ENCODE measurements at regions not wholly inside any gene's neighbourhood (a gene's known extent, or its start where the extent isn't known, plus 50 kb on each side); places are given as distances from the start of the nearest gene placed in this dataset.
"Not testable (repeated sequence)": the region's sequence is repeated elsewhere in the genome, so short reads cannot be mapped to it uniquely, and the experiment has no call there.

GRCh38 chr9:90180381-90180780, 462.2 kb downstream of the DIRAS2 start:
- Histone ChIP-seq H3K9me3 (no peaks in the 10 kb centered on the region), H3K36me3 (no peaks in the 10 kb centered on the region), H3K4me1 (ENCODE audit: control insufficient read depth in 1 of 2, insufficient read depth in 1 of 2, low read depth in 1 of 2, low read length in 1 of 2) (peaks cover 5 to 7% of the 10 kb centered on the region in 2 experiments), H3K27ac (no peak overlapping the region), H3K4me3 (ENCODE audit: low read depth in 1 of 2, low read length in 1 of 2) (no peak overlapping the region), H3K27me3 (no peaks in the 10 kb centered on the region)
- no peak for TF ChIP-seq CTCF (IDR thresholded peaks at IDR 0.05)

DNA sequence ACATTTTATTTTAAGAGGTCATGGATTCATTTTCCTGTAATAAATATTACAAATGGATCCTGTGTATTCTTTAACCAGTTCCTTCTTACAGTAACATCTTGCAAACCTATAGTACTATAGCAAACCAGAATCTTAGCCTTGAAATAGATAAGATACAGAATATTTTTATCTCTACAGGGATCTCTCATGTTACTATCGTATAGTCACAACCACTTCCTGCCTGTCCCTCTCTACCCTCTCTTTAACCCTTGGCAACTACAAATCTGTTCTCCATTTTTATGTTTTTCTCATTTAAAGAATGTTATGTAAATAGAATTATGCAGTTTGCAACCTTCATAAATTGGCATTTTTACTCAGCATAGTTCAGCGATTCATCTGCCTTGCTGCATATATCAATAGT, 454.0 kb downstream of the DIRAS2 start:
- TF ChIP-seq CTCF (IDR thresholded peaks at IDR 0.05) = no peak
- no peaks in the 10 kb centered on the region for H3K36me3 ChIP-seq
- no peak overlapping the region for H3K4me3 ChIP-seq (ENCODE audit: low read depth in 1 of 2, low read length in 1 of 2)
- no peaks in the 10 kb centered on the region for H3K9me3 ChIP-seq
- H3K27ac ChIP-seq = no peak overlapping the region
- no peaks in the 10 kb centered on the region for H3K27me3 ChIP-seq
- H3K4me1 ChIP-seq (ENCODE audit: control insufficient read depth in 1 of 2, insufficient read depth in 1 of 2, low read depth in 1 of 2, low read length in 1 of 2) = no peaks in the 10 kb centered on the region

DNA sequence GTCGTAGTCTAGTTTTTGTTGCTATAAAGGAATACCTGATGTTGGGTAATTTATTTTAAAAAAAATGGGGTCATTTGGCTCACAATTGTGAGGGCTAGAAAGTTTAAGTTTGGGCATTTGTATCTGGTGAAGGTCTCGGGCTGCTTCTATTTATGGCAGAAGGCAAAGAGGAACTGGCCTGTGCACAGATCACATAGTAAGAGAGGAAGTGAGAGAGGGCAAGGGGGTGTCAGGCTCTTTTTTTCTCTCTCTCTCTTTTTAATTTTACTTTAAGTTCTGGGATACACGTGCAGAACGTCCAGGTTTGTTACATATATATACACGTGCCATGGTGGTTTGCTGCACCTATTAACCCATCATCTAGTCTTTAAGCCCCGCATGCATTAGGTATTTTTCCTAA, 453.3 kb downstream of the DIRAS2 start:
- no peaks in the 10 kb centered on the region for H3K27me3 ChIP-seq
- H3K9me3 ChIP-seq = no peaks in the 10 kb centered on the region
- no peaks in the 10 kb centered on the region for H3K4me1 ChIP-seq (ENCODE audit: control insufficient read depth in 1 of 2, insufficient read depth in 1 of 2, low read depth in 1 of 2, low read length in 1 of 2)
- no peaks in the 10 kb centered on the region for H3K36me3 ChIP-seq
- no peak overlapping the region for H3K27ac ChIP-seq
- TF ChIP-seq CTCF (IDR thresholded peaks at IDR 0.05) = no peak
- H3K4me3 ChIP-seq (ENCODE audit: low read depth in 1 of 2, low read length in 1 of 2) = no peak overlapping the region

DNA sequence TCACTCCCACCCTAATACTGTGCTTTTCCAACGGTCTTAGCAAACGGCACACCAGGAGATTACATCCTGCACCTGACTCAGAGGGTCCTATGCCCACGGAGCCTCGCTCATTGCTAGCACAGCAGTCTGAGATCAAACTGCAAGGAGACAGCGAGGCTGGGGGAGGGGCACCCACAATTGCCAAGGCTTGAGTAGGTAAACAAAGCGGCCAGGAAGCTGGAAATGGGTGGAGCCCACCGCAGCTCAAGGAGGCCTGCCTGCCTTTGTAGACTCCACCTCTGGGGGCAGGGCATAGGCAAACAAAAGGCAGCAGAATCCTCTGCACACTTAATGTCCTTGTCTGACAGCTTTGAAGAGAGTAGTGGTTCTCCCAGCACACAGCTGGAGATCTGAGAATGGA, 450.2 kb downstream of the DIRAS2 start:
- not testable (repeated sequence) for H3K27ac ChIP-seq; H3K27me3 ChIP-seq; H3K9me3 ChIP-seq; H3K36me3 ChIP-seq; H3K4me3 ChIP-seq (ENCODE audit: low read depth in 1 of 2, low read length in 1 of 2); H3K4me1 ChIP-seq (ENCODE audit: control insufficient read depth in 1 of 2, insufficient read depth in 1 of 2, low read depth in 1 of 2, low read length in 1 of 2)

- Histone ChIP-seq H3K27me3 (no peaks in the 10 kb centered on the region), H3K36me3 (no peaks in the 10 kb centered on the region), H3K4me3 (ENCODE audit: low read depth in 1 of 2, low read length in 1 of 2) (no peak overlapping the region), H3K9me3 (no peaks in the 10 kb centered on the region), H3K4me1 (ENCODE audit: control insufficient read depth in 1 of 2, insufficient read depth in 1 of 2, low read depth in 1 of 2, low read length in 1 of 2) (no peaks in the 10 kb centered on the region), H3K27ac (no peak overlapping the region)
- no peak for TF ChIP-seq CTCF (IDR thresholded peaks at IDR 0.05)
Measured at GRCh38 chr9:90198956-90199355, 443.7 kb downstream of the DIRAS2 start.

DNA sequence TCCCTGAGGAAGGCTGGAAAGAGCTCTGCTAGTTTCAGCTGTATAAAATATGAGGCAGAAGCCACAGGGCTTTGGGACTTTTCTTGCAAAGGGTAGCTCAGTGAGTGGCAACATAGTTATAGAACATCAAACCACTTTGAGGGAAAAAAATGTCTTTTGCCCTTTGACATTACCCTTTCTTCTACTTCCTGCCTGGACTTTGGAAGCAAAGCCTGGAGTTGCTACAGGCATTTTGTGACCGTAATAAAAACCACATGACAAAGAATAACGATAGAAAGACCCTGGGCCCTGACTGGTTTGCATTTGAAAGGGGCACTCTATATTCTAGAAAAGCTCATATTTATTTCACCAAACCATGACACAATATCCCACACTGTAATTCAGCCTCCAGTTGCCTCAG, 440.9 kb downstream of the DIRAS2 start:
- Histone ChIP-seq H3K27me3 (no peaks in the 10 kb centered on the region), H3K9me3 (no peaks in the 10 kb centered on the region), H3K4me1 (ENCODE audit: control insufficient read depth in 1 of 2, insufficient read depth in 1 of 2, low read depth in 1 of 2, low read length in 1 of 2) (no peaks in the 10 kb centered on the region), H3K4me3 (ENCODE audit: low read depth in 1 of 2, low read length in 1 of 2) (no peak overlapping the region), H3K36me3 (no peaks in the 10 kb centered on the region), H3K27ac (no peak overlapping the region)
- no peak for TF ChIP-seq CTCF (IDR thresholded peaks at IDR 0.05)

Measured in neutrophil (primary cell).